ENCODE measurements at regions not wholly inside any gene's neighbourhood (a gene's known extent, or its start where the extent isn't known, plus 50 kb on each side); places are given as distances from the start of the nearest gene placed in this dataset.

GRCh38 chr12:93016752-93017350 lies 87.8 kb upstream of the EEA1 start:
- TF ChIP-seq POLR2A (IDR thresholded peaks at IDR 0.05; ENCODE audit: low read depth) (no peak), CTCF (IDR thresholded peaks at IDR 0.05) (no peak)

Data from esophagus muscularis mucosa (tissue), 3 donors.